SU-DHL-6 (cell line): ENCODE measurements at regions not wholly inside any gene's neighbourhood (a gene's known extent, or its start where the extent isn't known, plus 50 kb on each side); places are given as distances from the start of the nearest gene placed in this dataset.

ENCODE experiments used
- EZH2phosphoT487 ChIP-seq: fragments of 200-600 bp; sonication (generic), shearing (Covaris generic); conservative IDR thresholded peaks from 2 replicates; pipeline ENCODE4 v1.6.1; 2018; ENCODE audit warnings: mild to moderate bottlenecking, antibody characterized with exemption, low read length, moderate library complexity, mixed read lengths
- TF ChIP-seq, protein P1 (sequence below): fragments of 200-600 bp; sonication (generic); IDR thresholded peaks from one replicate; pipeline ENCODE4 v1.5.1; 2017; ENCODE audit warnings: antibody characterized with exemption, mild to moderate bottlenecking, low read length, moderate library complexity; ENCODE audit not compliant: insufficient read depth, poor library complexity, severe bottlenecking

DNA sequence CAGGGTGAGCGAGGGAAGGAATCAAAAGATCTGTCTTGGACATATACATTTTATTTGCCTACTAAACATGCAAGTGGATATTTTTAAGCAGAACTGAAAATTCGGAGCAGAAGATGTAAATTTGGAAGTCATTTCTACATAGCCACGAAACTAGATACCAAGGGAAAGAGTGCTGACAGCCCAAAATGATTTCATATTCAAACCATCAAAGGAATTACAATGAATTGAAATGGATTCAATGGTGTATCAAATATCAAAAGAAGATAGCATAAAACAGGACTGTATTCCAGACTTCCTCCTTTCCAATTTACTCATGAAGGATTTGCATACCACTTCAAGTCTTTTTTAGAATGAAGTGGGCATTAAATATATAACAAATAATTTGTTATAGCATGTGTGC lies 313.5 kb upstream of the KITLG start:
- TF ChIP-seq, protein P1, sequence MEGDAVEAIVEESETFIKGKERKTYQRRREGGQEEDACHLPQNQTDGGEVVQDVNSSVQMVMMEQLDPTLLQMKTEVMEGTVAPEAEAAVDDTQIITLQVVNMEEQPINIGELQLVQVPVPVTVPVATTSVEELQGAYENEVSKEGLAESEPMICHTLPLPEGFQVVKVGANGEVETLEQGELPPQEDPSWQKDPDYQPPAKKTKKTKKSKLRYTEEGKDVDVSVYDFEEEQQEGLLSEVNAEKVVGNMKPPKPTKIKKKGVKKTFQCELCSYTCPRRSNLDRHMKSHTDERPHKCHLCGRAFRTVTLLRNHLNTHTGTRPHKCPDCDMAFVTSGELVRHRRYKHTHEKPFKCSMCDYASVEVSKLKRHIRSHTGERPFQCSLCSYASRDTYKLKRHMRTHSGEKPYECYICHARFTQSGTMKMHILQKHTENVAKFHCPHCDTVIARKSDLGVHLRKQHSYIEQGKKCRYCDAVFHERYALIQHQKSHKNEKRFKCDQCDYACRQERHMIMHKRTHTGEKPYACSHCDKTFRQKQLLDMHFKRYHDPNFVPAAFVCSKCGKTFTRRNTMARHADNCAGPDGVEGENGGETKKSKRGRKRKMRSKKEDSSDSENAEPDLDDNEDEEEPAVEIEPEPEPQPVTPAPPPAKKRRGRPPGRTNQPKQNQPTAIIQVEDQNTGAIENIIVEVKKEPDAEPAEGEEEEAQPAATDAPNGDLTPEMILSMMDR, result no peak
- no peak for TF ChIP-seq EZH2phosphoT487
